TTC549 (cell line): ENCODE measurements at regions not wholly inside any gene's neighbourhood (a gene's known extent, or its start where the extent isn't known, plus 50 kb on each side); places are given as distances from the start of the nearest gene placed in this dataset.
"Not testable (repeated sequence)": the region's sequence is repeated elsewhere in the genome, so short reads cannot be mapped to it uniquely, and the experiment has no call there.

ENCODE experiments used
- FAIRE-seq: peaks from 2 replicates; lab custom pipeline; 2012; peaks lifted over from hg19 to GRCh38; lab: Jason Lieb, UNC

GRCh38 chr18:14936313-14936712 is 188.3 kb downstream of the ANKRD30B start:
- FAIRE-seq = no peak

GRCh38 chr18:14937271-14937670 is 189.3 kb downstream of the ANKRD30B start:
- FAIRE-seq = no peak

GRCh38 chr18:14939141-14939540 is 191.2 kb downstream of the ANKRD30B start:
- no peak for FAIRE-seq

- FAIRE-seq = not testable (repeated sequence)
Measured at GRCh38 chr18:14940106-14940505, 192.1 kb downstream of the ANKRD30B start.

- FAIRE-seq = no peak
Measured at GRCh38 chr18:14940735-14941134, 192.8 kb downstream of the ANKRD30B start.

GRCh38 chr18:14941256-14941655 is 193.3 kb downstream of the ANKRD30B start:
- no peak for FAIRE-seq

GRCh38 chr18:14941792-14942191 is 193.8 kb downstream of the ANKRD30B start:
- FAIRE-seq = no peak

- FAIRE-seq = no peak
Measured at GRCh38 chr18:14942275-14942674, 194.3 kb downstream of the ANKRD30B start.

GRCh38 chr18:14943486-14943885 is 195.5 kb downstream of the ANKRD30B start:
- FAIRE-seq = no peak

GRCh38 chr18:14943967-14944636 is 196.1 kb downstream of the ANKRD30B start:
- FAIRE-seq = no peak

GRCh38 chr18:14944838-14945237 is 196.9 kb downstream of the ANKRD30B start:
- FAIRE-seq = no peak

- FAIRE-seq = no peak
Measured at GRCh38 chr18:14945286-14945685, 197.3 kb downstream of the ANKRD30B start.

GRCh38 chr18:14945984-14946383 is 198.0 kb downstream of the ANKRD30B start:
- no peak for FAIRE-seq

GRCh38 chr18:14946741-14947470 is 198.9 kb downstream of the ANKRD30B start:
- not testable (repeated sequence) for FAIRE-seq

GRCh38 chr18:14947482-14948162 is 199.7 kb downstream of the ANKRD30B start:
- FAIRE-seq = no peak

GRCh38 chr18:14948163-14948540 is 200.2 kb downstream of the ANKRD30B start:
- FAIRE-seq = no peak

- FAIRE-seq = no peak
Measured at GRCh38 chr18:14949800-14950664, 202.1 kb downstream of the ANKRD30B start.

GRCh38 chr18:14952444-14953077 is 204.6 kb downstream of the ANKRD30B start:
- not testable (repeated sequence) for FAIRE-seq

- FAIRE-seq = no peak
Measured at GRCh38 chr18:14958701-14959100, 210.7 kb downstream of the ANKRD30B start.

GRCh38 chr18:14959550-14959949 is 211.6 kb downstream of the ANKRD30B start:
- FAIRE-seq = no peak

GRCh38 chr18:14961991-14962390 is 214.0 kb downstream of the ANKRD30B start:
- no peak for FAIRE-seq

- no peak for FAIRE-seq
Measured at GRCh38 chr18:14962626-14963025, 214.7 kb downstream of the ANKRD30B start.
